ENCODE measurements at regions not wholly inside any gene's neighbourhood (a gene's known extent, or its start where the extent isn't known, plus 50 kb on each side); places are given as distances from the start of the nearest gene placed in this dataset.
"Not testable (repeated sequence)": the region's sequence is repeated elsewhere in the genome, so short reads cannot be mapped to it uniquely, and the experiment has no call there.

GRCh38 chr5:118284230-118284629 lies 704.1 kb downstream of the DTWD2 start:
- not testable (repeated sequence) for DNase-seq (ENCODE audit: low spot score)

GRCh38 chr5:118282480-118283038 lies 705.8 kb downstream of the DTWD2 start:
- DNase-seq (ENCODE audit: low spot score): not testable (repeated sequence)

- DNase-seq (ENCODE audit: low spot score): no peak
Observed at GRCh38 chr5:118279540-118280294, 708.6 kb downstream of the DTWD2 start.

- no peak for DNase-seq (ENCODE audit: low spot score)
Observed at GRCh38 chr5:118270526-118270925, 717.8 kb downstream of the DTWD2 start.

- DNase-seq (ENCODE audit: low spot score): no peak
Observed at GRCh38 chr5:118258223-118258622, 730.1 kb downstream of the DTWD2 start.

GRCh38 chr5:118257066-118257465 lies 731.3 kb downstream of the DTWD2 start:
- DNase-seq (ENCODE audit: low spot score): no peak

- DNase-seq (ENCODE audit: low spot score): no peak
Observed at GRCh38 chr5:118253225-118254061, 734.9 kb downstream of the DTWD2 start.

- DNase-seq (ENCODE audit: low spot score): no peak
Observed at GRCh38 chr5:118249386-118249785, 739.0 kb downstream of the DTWD2 start.

- DNase-seq (ENCODE audit: low spot score): no peak
Observed at GRCh38 chr5:118247458-118247857, 740.9 kb downstream of the DTWD2 start.

GRCh38 chr5:118243613-118244012 lies 744.7 kb downstream of the DTWD2 start:
- DNase-seq (ENCODE audit: low spot score): no peak

- DNase-seq (ENCODE audit: low spot score): no peak
Observed at GRCh38 chr5:118243068-118243467, 745.3 kb downstream of the DTWD2 start.

- DNase-seq (ENCODE audit: low spot score): no peak
Observed at GRCh38 chr5:118236108-118236849, 752.1 kb downstream of the DTWD2 start.

- no peak for DNase-seq (ENCODE audit: low spot score)
Observed at GRCh38 chr5:118233606-118234005, 754.7 kb downstream of the DTWD2 start.

- DNase-seq (ENCODE audit: low spot score): no peak
Observed at GRCh38 chr5:118228489-118228888, 759.9 kb downstream of the DTWD2 start.

- DNase-seq (ENCODE audit: low spot score): no peak
Observed at GRCh38 chr5:118224546-118224945, 763.8 kb downstream of the DTWD2 start.

- DNase-seq (ENCODE audit: low spot score): no peak
Observed at GRCh38 chr5:118220556-118221195, 767.7 kb downstream of the DTWD2 start.

GRCh38 chr5:118211606-118212005 lies 776.7 kb downstream of the DTWD2 start:
- DNase-seq (ENCODE audit: low spot score): no peak

- DNase-seq (ENCODE audit: low spot score): no peak
Observed at GRCh38 chr5:118208031-118208453, 780.3 kb downstream of the DTWD2 start.

- DNase-seq (ENCODE audit: low spot score): no peak
Observed at GRCh38 chr5:118199801-118200200, 788.5 kb downstream of the DTWD2 start.

- no peak for DNase-seq (ENCODE audit: low spot score)
Observed at GRCh38 chr5:118196229-118196628, 792.1 kb downstream of the DTWD2 start.

- DNase-seq (ENCODE audit: low spot score): no peak
Observed at GRCh38 chr5:118195211-118195610, 793.1 kb downstream of the DTWD2 start.
